ENCODE measurements at regions not wholly inside any gene's neighbourhood (a gene's known extent, or its start where the extent isn't known, plus 50 kb on each side); places are given as distances from the start of the nearest gene placed in this dataset.

- no peak for DNase-seq (ENCODE audit: low spot score)
- POLR2A ChIA-PET (ENCODE audit: low non-redundant PET): no interaction called here
- TF ChIP-seq CTCF (conservative IDR thresholded peaks at IDR 0.05; ENCODE audit: low read depth): no peak
- H3K27ac ChIP-seq: no peak overlapping the region
- CTCF ChIA-PET: no interaction called here
Observed at GRCh38 chr6:144411531-144412165, 126.5 kb downstream of the UTRN start.

DNA sequence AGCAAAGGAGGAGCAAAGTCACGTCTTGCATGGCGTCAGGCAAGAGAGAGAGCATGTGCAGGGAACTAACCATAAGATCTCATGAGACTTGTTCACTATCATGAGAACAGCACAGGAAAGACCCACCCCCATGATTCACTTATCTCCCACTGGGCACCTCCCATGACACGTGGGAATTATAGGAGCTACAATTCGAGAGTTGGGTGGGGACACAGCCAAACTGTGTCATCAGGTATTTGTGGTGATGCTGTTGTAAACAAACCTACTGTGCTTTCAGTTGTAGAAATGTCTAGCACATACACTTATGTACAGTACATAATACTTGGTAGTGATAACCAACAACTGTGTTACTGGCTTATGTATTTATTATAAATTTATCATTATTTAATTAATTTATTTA, 128.3 kb downstream of the UTRN start:
- H3K27ac ChIP-seq: no peak overlapping the region
- TF ChIP-seq CTCF (conservative IDR thresholded peaks at IDR 0.05; ENCODE audit: low read depth): no peak
- CTCF ChIA-PET: interaction anchor here (0.6 kb wide), 1 partner anchor 15 kb away, joined by 3 read pairs; no protein-coding TSS in a partner anchor
- POLR2A ChIA-PET (ENCODE audit: low non-redundant PET): no interaction called here
- no peak for DNase-seq (ENCODE audit: low spot score)

DNA sequence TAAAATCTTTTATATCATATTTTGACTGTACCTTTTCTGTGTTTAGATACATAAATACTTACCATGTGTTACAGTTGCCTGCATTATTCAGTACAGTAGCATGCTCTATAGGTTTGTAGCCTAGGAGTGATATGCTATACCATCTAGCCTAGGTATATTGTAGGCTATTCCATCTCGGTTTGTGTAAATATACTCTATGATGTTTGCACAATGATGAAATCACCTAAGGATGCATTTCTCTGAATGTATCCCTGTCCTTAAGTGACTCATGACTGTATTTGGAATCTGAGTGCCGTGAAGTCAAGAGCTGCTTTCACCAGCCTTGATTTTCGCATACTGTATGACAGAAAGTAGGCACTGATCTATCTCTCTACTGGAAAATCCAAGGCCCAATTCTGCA, 129.9 kb downstream of the UTRN start:
- DNase-seq (ENCODE audit: low spot score): peak; percentile 26
- ChIA-PET POLR2A (ENCODE audit: low non-redundant PET) (no interaction called here), CTCF (no interaction called here)
- TF ChIP-seq CTCF (conservative IDR thresholded peaks at IDR 0.05; ENCODE audit: low read depth): no peak
- no peak overlapping the region for H3K27ac ChIP-seq

GRCh38 chr6:144415835-144416237, 130.7 kb downstream of the UTRN start:
- H3K27ac ChIP-seq: no peak overlapping the region
- POLR2A ChIA-PET (ENCODE audit: low non-redundant PET): no interaction called here
- CTCF ChIA-PET: no interaction called here

DNA sequence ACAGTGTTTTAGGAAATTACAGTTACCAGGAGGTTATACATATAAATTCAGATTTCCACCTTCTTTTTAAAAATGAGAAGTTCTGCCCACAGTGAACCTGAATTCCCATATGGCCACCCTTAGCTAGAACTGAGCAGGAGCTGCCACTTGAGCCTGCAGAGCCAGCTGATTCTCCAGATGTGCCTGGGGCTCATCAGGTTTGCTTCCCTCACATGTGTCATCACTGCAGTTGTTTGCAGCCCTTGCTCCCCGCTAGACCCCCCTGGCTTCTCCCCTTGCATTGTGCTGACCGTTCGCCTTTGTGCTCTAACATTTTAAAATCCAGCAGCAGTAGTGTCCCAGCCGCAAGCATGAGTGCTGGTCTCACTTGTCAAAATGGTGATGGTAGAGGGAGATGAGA, 131.1 kb downstream of the UTRN start:
- CTCF ChIA-PET: no interaction called here
- POLR2A ChIA-PET (ENCODE audit: low non-redundant PET): no interaction called here
- no peak for TF ChIP-seq CTCF (conservative IDR thresholded peaks at IDR 0.05; ENCODE audit: low read depth)
- peak overlapping the region; percentile 32; the same call in 1 of the 2 replicates for H3K27ac ChIP-seq
- DNase-seq (ENCODE audit: low spot score): no peak

More at GRCh38 chr6:144415835-144416237, 130.7 kb downstream of the UTRN start:
- DNase-seq (ENCODE audit: low spot score): peak; percentile 65
- TF ChIP-seq CTCF (conservative IDR thresholded peaks at IDR 0.05; ENCODE audit: low read depth): no peak

DNA sequence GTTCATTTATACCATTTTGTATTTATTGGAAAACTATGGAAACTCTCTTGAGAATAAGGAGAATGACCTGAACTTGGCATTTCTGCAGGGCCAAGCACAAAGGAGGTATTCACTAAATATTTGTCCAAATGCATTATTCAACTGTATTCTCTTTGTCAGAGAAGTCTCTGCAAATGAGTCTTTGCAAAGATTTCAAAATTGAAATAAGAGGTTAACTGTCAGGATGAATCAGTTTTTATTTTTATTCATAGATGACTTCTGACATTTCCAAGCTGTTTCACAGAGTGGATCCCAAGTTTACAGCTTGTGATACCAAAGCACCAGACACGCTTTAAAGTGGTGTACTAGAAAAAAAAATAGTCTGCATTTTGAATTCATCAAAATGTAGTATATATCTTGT, 131.6 kb downstream of the UTRN start:
- ChIA-PET POLR2A (ENCODE audit: low non-redundant PET) (no interaction called here), CTCF (no interaction called here)
- no peak overlapping the region for H3K27ac ChIP-seq
- no peak for DNase-seq (ENCODE audit: low spot score)
- TF ChIP-seq CTCF (conservative IDR thresholded peaks at IDR 0.05; ENCODE audit: low read depth): no peak

Data from RWPE1 (cell line).